NCI-H2107 treated with DMSO at 0.1 percent for 48 hours (cell line): ENCODE measurements at regions not wholly inside any gene's neighbourhood (a gene's known extent, or its start where the extent isn't known, plus 50 kb on each side); places are given as distances from the start of the nearest gene placed in this dataset.
"Not testable (repeated sequence)": the region's sequence is repeated elsewhere in the genome, so short reads cannot be mapped to it uniquely, and the experiment has no call there.

Experiments used
- DNase-seq: peaks from one replicate; lab custom pipeline; 2025; ENCODE audit not compliant: unreplicated experiment; lab: John Stamatoyannopoulos, UW

- DNase-seq: no peak
These were observed 304.2 kb downstream of the DNAH5 start for GRCh38 chr5:13640270-13640669.

- no peak for DNase-seq
These were observed 311.8 kb downstream of the DNAH5 start for GRCh38 chr5:13632676-13633075.

- no peak for DNase-seq
These were observed 315.3 kb downstream of the DNAH5 start for GRCh38 chr5:13629218-13629617.

- no peak for DNase-seq
These were observed 316.6 kb downstream of the DNAH5 start for GRCh38 chr5:13627673-13628454.

GRCh38 chr5:13625616-13626198, 318.8 kb downstream of the DNAH5 start:
- DNase-seq: no peak

GRCh38 chr5:13624283-13625074, 320.0 kb downstream of the DNAH5 start:
- DNase-seq: no peak

- no peak for DNase-seq
These were observed 330.9 kb downstream of the DNAH5 start for GRCh38 chr5:13613621-13614020.

GRCh38 chr5:13611604-13612003, 332.9 kb downstream of the DNAH5 start:
- no peak for DNase-seq

GRCh38 chr5:13609504-13609903, 335.0 kb downstream of the DNAH5 start:
- DNase-seq: no peak

- no peak for DNase-seq
These were observed 338.4 kb downstream of the DNAH5 start for GRCh38 chr5:13606051-13606450.

- DNase-seq: no peak
These were observed 343.4 kb downstream of the DNAH5 start for GRCh38 chr5:13601112-13601511.

- DNase-seq: no peak
These were observed 348.5 kb downstream of the DNAH5 start for GRCh38 chr5:13595978-13596377.

- no peak for DNase-seq
These were observed 352.9 kb downstream of the DNAH5 start for GRCh38 chr5:13591621-13592020.

- no peak for DNase-seq
These were observed 359.2 kb downstream of the DNAH5 start for GRCh38 chr5:13585324-13585723.

GRCh38 chr5:13581914-13582313, 362.6 kb downstream of the DNAH5 start:
- DNase-seq: no peak

GRCh38 chr5:13581132-13581531, 363.4 kb downstream of the DNAH5 start:
- DNase-seq: no peak

- no peak for DNase-seq
These were observed 364.4 kb downstream of the DNAH5 start for GRCh38 chr5:13580058-13580457.

- DNase-seq: not testable (repeated sequence)
These were observed 365.4 kb downstream of the DNAH5 start for GRCh38 chr5:13579091-13579490.

- not testable (repeated sequence) for DNase-seq
These were observed 366.0 kb downstream of the DNAH5 start for GRCh38 chr5:13578311-13579039.

GRCh38 chr5:13574574-13574973, 369.9 kb downstream of the DNAH5 start:
- no peak for DNase-seq

GRCh38 chr5:13572163-13572562, 372.3 kb downstream of the DNAH5 start:
- no peak for DNase-seq
